ENCODE measurements at regions not wholly inside any gene's neighbourhood (a gene's known extent, or its start where the extent isn't known, plus 50 kb on each side); places are given as distances from the start of the nearest gene placed in this dataset.

DNA sequence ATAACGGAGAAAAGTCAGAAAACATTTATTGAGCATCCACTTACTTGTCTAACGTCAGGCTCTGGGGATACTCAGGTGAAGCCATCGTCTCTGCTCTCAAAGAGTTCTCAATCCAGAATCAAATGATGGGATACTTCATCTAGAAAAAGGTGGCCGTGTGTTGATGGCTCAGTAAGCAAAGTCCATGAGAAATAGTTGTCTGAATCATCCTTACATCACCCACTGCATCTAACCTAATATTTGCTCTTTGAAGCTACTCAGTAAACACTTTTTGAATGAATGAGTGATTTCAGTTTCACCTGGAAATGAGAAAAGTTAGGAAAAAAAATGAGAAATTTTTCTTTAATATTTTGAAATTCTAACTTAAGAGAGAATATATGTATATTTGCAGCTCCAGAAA is 155.3 kb upstream of the PKN2 start:
- DNase-seq (ENCODE audit: low spot score), result no peak
- no peak overlapping the region for H3K4me3 ChIP-seq (ENCODE audit: low read depth, low read length, poor library complexity, severe bottlenecking)
- H3K9me3 ChIP-seq (ENCODE audit: low read depth, low read length, poor library complexity, severe bottlenecking), result no peaks in the 10 kb centered on the region
- ChIA-PET CTCF (no interaction called here), POLR2A (ENCODE audit: low non-redundant PET) (no interaction called here)
- TF ChIP-seq, protein P1, sequence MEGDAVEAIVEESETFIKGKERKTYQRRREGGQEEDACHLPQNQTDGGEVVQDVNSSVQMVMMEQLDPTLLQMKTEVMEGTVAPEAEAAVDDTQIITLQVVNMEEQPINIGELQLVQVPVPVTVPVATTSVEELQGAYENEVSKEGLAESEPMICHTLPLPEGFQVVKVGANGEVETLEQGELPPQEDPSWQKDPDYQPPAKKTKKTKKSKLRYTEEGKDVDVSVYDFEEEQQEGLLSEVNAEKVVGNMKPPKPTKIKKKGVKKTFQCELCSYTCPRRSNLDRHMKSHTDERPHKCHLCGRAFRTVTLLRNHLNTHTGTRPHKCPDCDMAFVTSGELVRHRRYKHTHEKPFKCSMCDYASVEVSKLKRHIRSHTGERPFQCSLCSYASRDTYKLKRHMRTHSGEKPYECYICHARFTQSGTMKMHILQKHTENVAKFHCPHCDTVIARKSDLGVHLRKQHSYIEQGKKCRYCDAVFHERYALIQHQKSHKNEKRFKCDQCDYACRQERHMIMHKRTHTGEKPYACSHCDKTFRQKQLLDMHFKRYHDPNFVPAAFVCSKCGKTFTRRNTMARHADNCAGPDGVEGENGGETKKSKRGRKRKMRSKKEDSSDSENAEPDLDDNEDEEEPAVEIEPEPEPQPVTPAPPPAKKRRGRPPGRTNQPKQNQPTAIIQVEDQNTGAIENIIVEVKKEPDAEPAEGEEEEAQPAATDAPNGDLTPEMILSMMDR (conservative IDR thresholded peaks at IDR 0.05; ENCODE audit: low read depth, low read length), result no peak
- no peak for TF ChIP-seq EZH2 (IDR thresholded peaks at IDR 0.05; ENCODE audit: borderline replicate concordance, low read depth, low read length, poor library complexity, severe bottlenecking)
- no TSS peak for BruUV-seq (replicated peaks)
- no peaks in the 10 kb centered on the region for H3K4me1 ChIP-seq (ENCODE audit: insufficient read depth, low read length, poor library complexity, severe bottlenecking)
- intact Hi-C loops (cut with micrococcal nuclease; ENCODE audit: unreplicated experiment), result no loop called here
- no peaks in the 10 kb centered on the region for H3K36me3 ChIP-seq (ENCODE audit: insufficient read depth, low read length, poor library complexity, severe bottlenecking)
- no peaks in the 10 kb centered on the region for H3K27me3 ChIP-seq (replicated peaks; ENCODE audit: insufficient read depth, low read depth, low read length, poor library complexity)
- no peak overlapping the region for H3K27ac ChIP-seq (ENCODE audit: low read depth, low read length, poor library complexity, severe bottlenecking)

DNA sequence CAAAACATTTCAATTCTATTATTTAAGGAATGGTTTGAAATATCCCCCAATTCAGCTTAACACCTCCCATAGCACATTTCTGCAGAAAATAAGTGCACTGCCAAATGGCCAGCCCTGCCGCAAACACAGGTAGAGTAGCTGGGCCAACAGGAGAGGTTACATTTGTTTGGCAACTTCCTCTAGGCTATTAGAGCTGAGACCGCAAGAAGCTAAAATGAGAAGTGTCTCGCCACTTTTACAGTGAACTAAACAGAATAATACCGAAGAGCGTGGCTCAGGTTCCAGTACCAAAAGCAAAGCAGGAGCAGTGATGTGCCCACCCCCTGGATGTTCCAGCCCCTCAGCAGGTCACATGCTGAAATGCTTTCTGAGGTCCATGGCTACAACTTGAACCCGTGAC is 154.5 kb upstream of the PKN2 start:
- Histone ChIP-seq H3K27ac (ENCODE audit: low read depth, low read length, poor library complexity, severe bottlenecking) (no peak overlapping the region), H3K27me3 (replicated peaks; ENCODE audit: insufficient read depth, low read depth, low read length, poor library complexity) (no peaks in the 10 kb centered on the region), H3K36me3 (ENCODE audit: insufficient read depth, low read length, poor library complexity, severe bottlenecking) (no peaks in the 10 kb centered on the region), H3K4me3 (ENCODE audit: low read depth, low read length, poor library complexity, severe bottlenecking) (no peak overlapping the region), H3K9me3 (ENCODE audit: low read depth, low read length, poor library complexity, severe bottlenecking) (no peaks in the 10 kb centered on the region), H3K4me1 (ENCODE audit: insufficient read depth, low read length, poor library complexity, severe bottlenecking) (no peaks in the 10 kb centered on the region)
- intact Hi-C loops (cut with micrococcal nuclease; ENCODE audit: unreplicated experiment), result no loop called here
- DNase-seq (ENCODE audit: low spot score), result no peak
- ChIA-PET POLR2A (ENCODE audit: low non-redundant PET) (no interaction called here), CTCF (no interaction called here)
- no TSS peak for BruUV-seq (replicated peaks)
- TF ChIP-seq EZH2 (IDR thresholded peaks at IDR 0.05; ENCODE audit: borderline replicate concordance, low read depth, low read length, poor library complexity, severe bottlenecking), result no peak
- TF ChIP-seq, protein P1 (conservative IDR thresholded peaks at IDR 0.05; ENCODE audit: low read depth, low read length), result no peak

DNA sequence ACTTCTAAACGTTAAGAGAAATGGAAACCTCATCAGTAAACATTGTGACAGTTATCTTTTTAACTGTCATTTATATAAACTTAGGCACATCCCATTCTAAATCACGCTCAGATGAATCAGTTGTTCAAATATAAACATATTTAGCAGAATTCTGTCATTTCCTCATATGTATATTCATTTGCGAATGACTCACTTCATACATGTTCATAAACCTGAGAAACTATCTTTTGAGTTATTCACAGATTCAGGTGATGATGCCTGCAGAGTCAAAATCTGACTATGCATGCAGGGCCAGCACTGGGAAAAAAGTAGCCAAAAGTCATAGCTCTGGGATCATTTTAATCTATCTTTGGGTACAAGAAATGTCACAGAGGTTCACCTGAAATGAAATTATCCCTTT is 153.8 kb upstream of the PKN2 start:
- CTCF ChIA-PET, result no interaction called here
- no peak for DNase-seq (ENCODE audit: low spot score)

More for the DNA sequence above, 153.8 kb upstream of the PKN2 start:
- Histone ChIP-seq H3K27ac (ENCODE audit: low read depth, low read length, poor library complexity, severe bottlenecking) (no peak overlapping the region), H3K36me3 (ENCODE audit: insufficient read depth, low read length, poor library complexity, severe bottlenecking) (no peaks in the 10 kb centered on the region), H3K4me3 (ENCODE audit: low read depth, low read length, poor library complexity, severe bottlenecking) (no peak overlapping the region), H3K4me1 (ENCODE audit: insufficient read depth, low read length, poor library complexity, severe bottlenecking) (no peaks in the 10 kb centered on the region), H3K27me3 (replicated peaks; ENCODE audit: insufficient read depth, low read depth, low read length, poor library complexity) (no peaks in the 10 kb centered on the region), H3K9me3 (ENCODE audit: low read depth, low read length, poor library complexity, severe bottlenecking) (no peaks in the 10 kb centered on the region)
- TF ChIP-seq EZH2 (IDR thresholded peaks at IDR 0.05; ENCODE audit: borderline replicate concordance, low read depth, low read length, poor library complexity, severe bottlenecking), result no peak
- TF ChIP-seq, protein P1 (conservative IDR thresholded peaks at IDR 0.05; ENCODE audit: low read depth, low read length), result no peak
- BruUV-seq (replicated peaks), result no TSS peak
- intact Hi-C loops (cut with micrococcal nuclease; ENCODE audit: unreplicated experiment), result no loop called here
- POLR2A ChIA-PET (ENCODE audit: low non-redundant PET), result no interaction called here

All from A673 (cell line).